ENCODE measurements at regions not wholly inside any gene's neighbourhood (a gene's known extent, or its start where the extent isn't known, plus 50 kb on each side); places are given as distances from the start of the nearest gene placed in this dataset.

DNA sequence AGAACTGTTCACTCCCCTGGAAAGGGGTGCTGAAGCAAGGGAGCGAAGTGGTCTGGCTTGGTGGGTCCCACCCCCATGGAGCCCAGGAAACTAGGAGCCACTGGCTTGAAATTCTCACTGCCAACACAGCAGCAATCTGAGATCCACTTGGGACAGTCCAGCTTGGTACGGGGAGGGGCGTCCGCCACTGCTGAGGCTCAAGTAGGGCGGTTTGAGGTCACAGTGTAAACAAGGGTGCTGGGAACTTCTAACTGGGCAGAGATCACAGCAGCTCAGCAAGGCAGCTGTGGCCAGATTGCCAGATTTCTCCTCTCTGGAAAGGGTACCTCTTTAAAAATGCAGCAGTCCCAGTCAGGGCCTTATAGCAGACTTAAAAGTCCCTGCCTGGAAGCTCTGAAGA lies 53.9 kb upstream of the GALNTL6 start:
- H3K4me3 ChIP-seq (ENCODE audit: low read depth, low read length), result no peak overlapping the region
- H3K27me3 ChIP-seq (ENCODE audit: control insufficient read depth, insufficient read depth, low read length), result no peaks in the 10 kb centered on the region
- no peak overlapping the region for H3K9ac ChIP-seq (ENCODE audit: low read depth, low read length)
- no peaks in the 10 kb centered on the region for H3K36me3 ChIP-seq (ENCODE audit: control insufficient read depth, insufficient read depth, low read length)
- H3K4me1 ChIP-seq (ENCODE audit: control insufficient read depth, insufficient read depth, low read length), result no peaks in the 10 kb centered on the region
- no peaks in the 10 kb centered on the region for H3K9me3 ChIP-seq (ENCODE audit: control insufficient read depth, insufficient read depth, low read length)

DNA sequence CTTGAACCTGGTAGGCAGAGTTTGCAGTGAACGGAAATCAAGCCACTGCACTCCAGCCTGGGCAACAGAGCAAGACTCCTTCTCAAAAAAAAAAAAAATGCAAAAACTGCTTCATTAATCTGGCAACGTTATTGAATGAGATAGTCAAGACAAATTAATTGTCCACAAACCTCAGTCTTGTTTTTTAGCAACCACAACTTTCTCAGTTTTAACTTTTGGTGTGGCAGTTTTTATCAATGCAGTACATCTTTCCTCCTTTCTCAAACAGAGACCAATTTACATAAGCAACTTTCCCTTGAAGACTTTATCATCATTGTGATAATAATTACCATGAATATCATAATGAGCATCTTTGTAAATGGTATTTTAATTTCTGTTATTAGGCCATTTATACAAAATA lies 61.7 kb upstream of the GALNTL6 start:
- no peak overlapping the region for H3K9ac ChIP-seq (ENCODE audit: low read depth, low read length)
- H3K4me1 ChIP-seq (ENCODE audit: control insufficient read depth, insufficient read depth, low read length), result no peaks in the 10 kb centered on the region
- no peaks in the 10 kb centered on the region for H3K9me3 ChIP-seq (ENCODE audit: control insufficient read depth, insufficient read depth, low read length)
- H3K27me3 ChIP-seq (ENCODE audit: control insufficient read depth, insufficient read depth, low read length), result no peaks in the 10 kb centered on the region
- H3K4me3 ChIP-seq (ENCODE audit: low read depth, low read length), result no peak overlapping the region
- H3K36me3 ChIP-seq (ENCODE audit: control insufficient read depth, insufficient read depth, low read length), result no peaks in the 10 kb centered on the region

DNA sequence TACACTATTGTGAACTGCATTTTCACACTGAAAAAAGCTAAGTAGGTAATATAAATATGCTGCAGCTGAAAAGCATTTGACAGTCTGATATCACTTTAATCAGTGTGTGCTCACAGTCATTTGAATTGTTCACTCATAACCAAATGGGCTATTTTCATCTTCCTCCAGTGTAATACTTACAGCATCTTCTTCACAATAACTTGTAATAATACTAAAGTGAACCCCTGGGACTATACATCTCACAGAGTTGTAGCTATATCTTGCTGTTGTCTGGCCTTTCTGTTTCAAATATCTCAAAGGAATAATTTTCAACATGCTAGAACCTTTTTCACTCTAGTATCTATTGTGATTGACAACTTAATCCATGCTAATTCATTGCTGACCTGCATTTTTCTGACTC lies 66.8 kb upstream of the GALNTL6 start:
- Histone ChIP-seq H3K4me1 (ENCODE audit: control insufficient read depth, insufficient read depth, low read length) (no peaks in the 10 kb centered on the region), H3K9ac (ENCODE audit: low read depth, low read length) (no peak overlapping the region), H3K27me3 (ENCODE audit: control insufficient read depth, insufficient read depth, low read length) (no peaks in the 10 kb centered on the region), H3K4me3 (ENCODE audit: low read depth, low read length) (no peak overlapping the region), H3K36me3 (ENCODE audit: control insufficient read depth, insufficient read depth, low read length) (no peaks in the 10 kb centered on the region), H3K9me3 (ENCODE audit: control insufficient read depth, insufficient read depth, low read length) (no peaks in the 10 kb centered on the region)

DNA sequence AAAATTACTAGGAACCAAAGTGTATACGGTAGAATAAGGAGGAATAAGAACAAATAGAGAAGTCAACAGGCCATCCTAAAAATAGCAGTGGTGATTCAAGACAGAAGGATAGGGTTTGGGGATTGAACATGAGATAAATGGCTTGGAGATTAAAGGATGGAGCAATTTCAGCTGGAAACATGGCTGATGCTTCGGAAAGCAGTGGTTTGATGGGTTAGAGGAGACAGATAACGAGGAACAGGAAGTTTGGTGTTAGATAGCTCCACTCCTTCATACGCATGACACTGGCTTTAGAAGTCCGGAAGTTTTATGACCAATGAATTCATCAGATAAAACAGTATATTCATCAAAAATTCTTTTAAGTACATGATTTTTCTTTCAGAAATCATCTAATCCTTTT lies 70.8 kb upstream of the GALNTL6 start:
- Histone ChIP-seq H3K9me3 (ENCODE audit: control insufficient read depth, insufficient read depth, low read length) (no peaks in the 10 kb centered on the region), H3K4me3 (ENCODE audit: low read depth, low read length) (no peak overlapping the region)

DNA sequence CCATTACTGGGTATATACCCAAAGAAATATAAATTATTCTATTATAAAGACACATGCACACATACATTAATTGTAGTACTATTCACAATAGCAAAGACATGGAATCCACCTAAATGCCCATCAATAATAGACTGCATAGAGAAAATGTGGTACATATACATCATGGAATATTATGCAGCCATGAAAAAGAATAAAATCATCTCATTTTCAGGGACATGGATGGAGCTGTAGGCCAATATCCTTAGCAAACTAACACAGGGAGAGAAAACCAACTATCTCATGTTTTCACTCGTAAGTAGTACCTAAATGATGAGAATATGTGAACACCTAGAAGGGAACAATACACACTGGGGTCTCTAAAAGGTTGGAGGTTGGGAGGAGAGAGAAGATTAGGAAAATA lies 86.0 kb upstream of the GALNTL6 start:
- Histone ChIP-seq H3K4me1 (ENCODE audit: control insufficient read depth, insufficient read depth, low read length) (no peaks in the 10 kb centered on the region), H3K9me3 (ENCODE audit: control insufficient read depth, insufficient read depth, low read length) (no peaks in the 10 kb centered on the region), H3K36me3 (ENCODE audit: control insufficient read depth, insufficient read depth, low read length) (no peaks in the 10 kb centered on the region), H3K27me3 (ENCODE audit: control insufficient read depth, insufficient read depth, low read length) (no peaks in the 10 kb centered on the region), H3K4me3 (ENCODE audit: low read depth, low read length) (no peak overlapping the region), H3K9ac (ENCODE audit: low read depth, low read length) (no peak overlapping the region)

More for the DNA sequence above, 70.8 kb upstream of the GALNTL6 start:
- Histone ChIP-seq H3K27me3 (ENCODE audit: control insufficient read depth, insufficient read depth, low read length) (no peaks in the 10 kb centered on the region), H3K9ac (ENCODE audit: low read depth, low read length) (no peak overlapping the region), H3K36me3 (ENCODE audit: control insufficient read depth, insufficient read depth, low read length) (no peaks in the 10 kb centered on the region), H3K4me1 (ENCODE audit: control insufficient read depth, insufficient read depth, low read length) (no peaks in the 10 kb centered on the region)

DNA sequence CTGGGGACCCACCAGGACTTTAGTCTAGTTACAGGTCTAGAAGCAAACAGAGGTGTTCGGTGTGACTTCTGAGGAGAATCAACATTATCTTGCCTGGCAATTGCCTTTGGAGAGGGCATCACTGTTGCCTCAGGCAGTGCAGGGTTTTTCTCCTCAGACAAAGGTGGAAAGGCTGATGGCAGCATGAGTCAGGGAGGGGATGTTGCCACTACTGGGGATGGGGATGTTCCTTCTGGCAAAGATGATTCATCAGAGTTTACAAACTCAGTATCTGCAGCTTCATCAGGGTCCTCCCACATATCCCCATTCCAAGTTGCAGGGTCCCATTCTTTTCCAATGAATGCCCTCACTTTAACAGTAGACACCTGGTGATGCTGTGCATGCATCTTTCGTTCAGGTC lies 91.3 kb upstream of the GALNTL6 start:
- Histone ChIP-seq H3K4me1 (ENCODE audit: control insufficient read depth, insufficient read depth, low read length) (no peaks in the 10 kb centered on the region), H3K9me3 (ENCODE audit: control insufficient read depth, insufficient read depth, low read length) (no peaks in the 10 kb centered on the region), H3K9ac (ENCODE audit: low read depth, low read length) (no peak overlapping the region), H3K27me3 (ENCODE audit: control insufficient read depth, insufficient read depth, low read length) (no peaks in the 10 kb centered on the region), H3K4me3 (ENCODE audit: low read depth, low read length) (no peak overlapping the region), H3K36me3 (ENCODE audit: control insufficient read depth, insufficient read depth, low read length) (no peaks in the 10 kb centered on the region)

DNA sequence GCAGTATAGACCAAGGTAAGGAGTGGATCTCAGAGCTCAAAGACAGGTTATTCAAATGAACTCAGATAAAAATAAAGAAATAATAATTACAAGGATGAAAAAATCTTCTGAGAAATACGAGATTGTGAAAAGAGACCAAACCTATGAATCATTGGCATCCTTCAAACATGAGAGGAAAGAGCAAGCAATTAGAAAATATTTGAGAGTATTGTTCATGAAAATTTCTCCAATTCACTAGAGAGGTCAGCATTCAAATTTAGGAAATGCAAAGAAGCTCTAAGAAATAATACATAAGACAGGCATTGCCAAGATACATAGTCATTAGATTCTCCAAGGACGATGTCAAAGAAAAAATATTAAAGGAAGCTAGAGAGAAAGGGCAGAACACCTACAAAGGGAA lies 93.5 kb upstream of the GALNTL6 start:
- Histone ChIP-seq H3K9me3 (ENCODE audit: control insufficient read depth, insufficient read depth, low read length) (no peaks in the 10 kb centered on the region), H3K9ac (ENCODE audit: low read depth, low read length) (no peak overlapping the region), H3K4me3 (ENCODE audit: low read depth, low read length) (no peak overlapping the region), H3K36me3 (ENCODE audit: control insufficient read depth, insufficient read depth, low read length) (no peaks in the 10 kb centered on the region), H3K4me1 (ENCODE audit: control insufficient read depth, insufficient read depth, low read length) (no peaks in the 10 kb centered on the region), H3K27me3 (ENCODE audit: control insufficient read depth, insufficient read depth, low read length) (no peaks in the 10 kb centered on the region)

DNA sequence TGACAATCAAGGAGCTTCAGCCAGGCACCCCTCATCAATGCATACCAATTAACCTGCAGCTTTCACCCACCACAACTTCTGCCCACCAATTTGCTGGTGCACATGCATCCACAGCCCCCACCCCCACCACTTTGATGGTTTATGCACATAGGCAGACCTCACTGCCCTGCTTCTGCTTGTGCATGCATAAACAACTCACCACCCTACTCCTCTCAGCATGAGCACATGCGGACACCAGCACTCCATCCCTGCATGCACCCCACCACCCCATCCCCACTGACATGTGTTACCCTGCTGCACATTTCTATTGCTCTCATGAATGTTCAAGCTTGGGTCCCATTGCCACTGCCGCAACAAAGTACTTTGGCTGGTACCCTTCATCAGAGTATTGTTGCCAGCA lies 94.5 kb upstream of the GALNTL6 start:
- H3K27me3 ChIP-seq (ENCODE audit: control insufficient read depth, insufficient read depth, low read length), result no peaks in the 10 kb centered on the region
- no peaks in the 10 kb centered on the region for H3K9me3 ChIP-seq (ENCODE audit: control insufficient read depth, insufficient read depth, low read length)
- no peaks in the 10 kb centered on the region for H3K36me3 ChIP-seq (ENCODE audit: control insufficient read depth, insufficient read depth, low read length)
- H3K4me3 ChIP-seq (ENCODE audit: low read depth, low read length), result no peak overlapping the region
- no peak overlapping the region for H3K9ac ChIP-seq (ENCODE audit: low read depth, low read length)
- no peaks in the 10 kb centered on the region for H3K4me1 ChIP-seq (ENCODE audit: control insufficient read depth, insufficient read depth, low read length)

DNA sequence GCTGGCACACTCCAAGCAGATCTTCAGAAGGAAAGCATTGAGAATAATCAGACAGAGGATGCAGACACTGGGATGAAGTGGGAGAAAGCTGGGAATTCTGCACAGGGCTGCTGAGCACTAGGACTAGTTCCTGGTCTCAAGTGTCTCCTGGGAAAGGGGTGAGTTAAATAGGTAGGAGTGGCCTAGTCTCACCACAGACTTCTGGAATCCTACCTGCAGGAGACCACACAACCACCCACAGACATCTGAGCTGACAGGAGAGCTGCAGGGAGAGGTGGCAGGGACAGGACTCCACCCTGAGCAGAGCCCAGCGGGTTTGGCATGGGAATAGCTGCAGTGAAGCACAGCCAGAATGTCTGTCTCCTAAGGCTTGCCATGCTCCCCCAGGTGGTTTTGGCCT lies 95.1 kb upstream of the GALNTL6 start:
- Histone ChIP-seq H3K4me3 (ENCODE audit: low read depth, low read length) (no peak overlapping the region), H3K9ac (ENCODE audit: low read depth, low read length) (no peak overlapping the region), H3K9me3 (ENCODE audit: control insufficient read depth, insufficient read depth, low read length) (no peaks in the 10 kb centered on the region), H3K36me3 (ENCODE audit: control insufficient read depth, insufficient read depth, low read length) (no peaks in the 10 kb centered on the region), H3K4me1 (ENCODE audit: control insufficient read depth, insufficient read depth, low read length) (no peaks in the 10 kb centered on the region), H3K27me3 (ENCODE audit: control insufficient read depth, insufficient read depth, low read length) (no peaks in the 10 kb centered on the region)

DNA sequence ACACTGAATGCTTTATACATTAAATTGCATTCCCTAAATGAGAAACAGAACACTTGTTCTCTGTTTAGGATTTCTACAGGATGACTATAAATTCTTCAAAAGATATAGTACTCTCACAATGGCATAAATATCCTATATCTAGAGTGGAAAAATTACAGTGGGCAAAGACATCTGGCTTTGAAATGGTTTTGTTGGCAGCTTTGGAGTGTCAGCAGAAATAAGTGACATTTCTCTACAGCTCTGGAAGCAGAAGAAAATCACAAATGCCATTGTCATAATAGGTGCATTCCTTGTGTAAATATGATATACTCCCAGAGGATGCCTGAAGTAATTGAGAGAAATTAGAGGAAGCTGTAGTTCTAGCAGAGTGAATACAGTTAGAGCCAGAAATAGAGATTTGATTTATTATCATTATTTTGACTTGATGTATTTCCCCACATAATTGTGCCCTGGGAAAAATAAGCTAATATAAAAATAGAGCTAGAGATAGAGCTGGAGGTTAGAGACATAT lies 95.9 kb upstream of the GALNTL6 start:
- H3K36me3 ChIP-seq (ENCODE audit: control insufficient read depth, insufficient read depth, low read length), result no peaks in the 10 kb centered on the region
- no peak overlapping the region for H3K9ac ChIP-seq (ENCODE audit: low read depth, low read length)
- H3K4me1 ChIP-seq (ENCODE audit: control insufficient read depth, insufficient read depth, low read length), result no peaks in the 10 kb centered on the region
- H3K9me3 ChIP-seq (ENCODE audit: control insufficient read depth, insufficient read depth, low read length), result no peaks in the 10 kb centered on the region
- no peak overlapping the region for H3K4me3 ChIP-seq (ENCODE audit: low read depth, low read length)
- no peaks in the 10 kb centered on the region for H3K27me3 ChIP-seq (ENCODE audit: control insufficient read depth, insufficient read depth, low read length)

DNA sequence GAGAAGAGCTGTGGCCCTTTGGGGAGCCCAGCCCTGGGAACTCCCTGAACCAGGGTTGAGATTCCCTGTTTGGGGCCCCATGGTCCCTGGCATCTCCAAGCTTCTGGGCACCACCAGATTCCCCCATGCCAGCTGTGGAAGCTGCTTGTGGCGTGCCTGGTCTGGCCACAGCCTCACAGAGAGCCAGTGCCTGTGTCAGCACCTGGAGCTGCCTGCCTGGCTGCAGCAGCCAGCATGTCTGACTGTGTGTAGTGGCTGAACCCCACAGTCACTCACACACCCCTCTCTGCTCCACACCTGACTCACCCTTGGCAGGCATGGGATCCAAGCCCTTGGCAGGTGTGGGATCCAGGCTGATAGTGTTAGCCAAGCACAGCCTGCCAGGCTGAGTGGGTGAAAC lies 97.2 kb upstream of the GALNTL6 start:
- Histone ChIP-seq H3K4me3 (ENCODE audit: low read depth, low read length) (no peak overlapping the region), H3K27me3 (ENCODE audit: control insufficient read depth, insufficient read depth, low read length) (no peaks in the 10 kb centered on the region), H3K4me1 (ENCODE audit: control insufficient read depth, insufficient read depth, low read length) (no peaks in the 10 kb centered on the region), H3K9ac (ENCODE audit: low read depth, low read length) (no peak overlapping the region), H3K36me3 (ENCODE audit: control insufficient read depth, insufficient read depth, low read length) (no peaks in the 10 kb centered on the region), H3K9me3 (ENCODE audit: control insufficient read depth, insufficient read depth, low read length) (no peaks in the 10 kb centered on the region)

DNA sequence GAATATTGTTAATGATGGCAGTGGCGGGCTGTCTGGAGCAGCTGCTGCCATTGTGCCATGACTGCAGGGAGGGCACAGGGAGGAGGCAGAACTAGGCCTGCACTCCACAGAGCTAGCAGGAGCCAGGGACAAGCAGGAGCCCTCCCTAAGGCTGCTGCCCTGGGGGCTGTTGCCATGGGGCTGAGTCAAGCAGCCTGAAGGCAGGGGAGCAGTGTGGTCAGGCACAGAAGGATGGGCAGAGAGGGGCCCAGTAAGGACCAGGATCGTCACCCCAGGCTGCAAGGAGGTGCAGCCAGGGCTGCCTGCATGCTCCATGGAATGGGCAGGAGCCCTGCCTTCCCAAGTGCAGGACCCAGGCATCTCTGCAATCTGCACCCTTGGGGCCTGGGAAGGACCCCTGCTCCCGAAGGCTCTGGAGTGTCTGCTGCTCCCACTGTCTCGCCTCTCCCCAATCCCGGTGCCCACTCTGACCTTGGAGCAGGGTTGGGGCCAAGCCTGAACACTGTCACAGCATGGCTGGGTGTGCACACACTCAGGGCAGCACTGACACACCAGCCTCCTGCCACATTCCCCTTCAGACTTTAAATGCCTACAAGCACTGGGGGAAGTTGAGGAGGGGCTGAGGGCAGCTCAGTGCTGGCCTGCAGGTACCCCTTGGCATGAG lies 98.3 kb upstream of the GALNTL6 start:
- Histone ChIP-seq H3K27me3 (ENCODE audit: control insufficient read depth, insufficient read depth, low read length) (no peaks in the 10 kb centered on the region), H3K9ac (ENCODE audit: low read depth, low read length) (no peak overlapping the region), H3K4me3 (ENCODE audit: low read depth, low read length) (no peak overlapping the region), H3K36me3 (ENCODE audit: control insufficient read depth, insufficient read depth, low read length) (no peaks in the 10 kb centered on the region), H3K4me1 (ENCODE audit: control insufficient read depth, insufficient read depth, low read length) (no peaks in the 10 kb centered on the region), H3K9me3 (ENCODE audit: control insufficient read depth, insufficient read depth, low read length) (no peaks in the 10 kb centered on the region)
